ENCODE measurements at regions not wholly inside any gene's neighbourhood (a gene's known extent, or its start where the extent isn't known, plus 50 kb on each side); places are given as distances from the start of the nearest gene placed in this dataset.

DNA sequence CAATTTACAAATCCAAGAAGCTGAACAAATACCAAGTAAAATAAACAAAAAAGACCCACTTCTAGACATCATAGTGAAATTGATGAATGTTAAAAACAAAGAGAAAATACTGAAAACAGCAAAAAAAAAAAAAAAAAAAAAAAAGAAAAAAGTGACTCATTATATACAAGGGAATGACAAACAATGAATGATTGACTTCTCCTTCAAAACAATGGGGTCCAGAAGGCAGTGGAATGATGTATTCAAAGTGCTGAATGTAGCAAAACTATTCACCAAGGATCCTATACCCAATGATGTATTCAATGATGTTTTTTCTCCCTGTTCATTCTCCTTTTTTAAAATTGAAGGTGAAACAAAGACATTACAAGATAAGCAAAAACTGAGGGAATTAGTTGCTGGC is 650.0 kb downstream of the UTRN start:
- no peak overlapping the region for H3K27ac Mint-ChIP-seq (ENCODE audit: unreplicated experiment)
- intact Hi-C loops (cut with micrococcal nuclease; ENCODE audit: unreplicated experiment), result loop anchor here (10.0 kb wide), 1 partner anchor 280 kb away; no protein-coding TSS in a partner anchor
- no peak for DNase-seq
- TF ChIP-seq, protein P1, sequence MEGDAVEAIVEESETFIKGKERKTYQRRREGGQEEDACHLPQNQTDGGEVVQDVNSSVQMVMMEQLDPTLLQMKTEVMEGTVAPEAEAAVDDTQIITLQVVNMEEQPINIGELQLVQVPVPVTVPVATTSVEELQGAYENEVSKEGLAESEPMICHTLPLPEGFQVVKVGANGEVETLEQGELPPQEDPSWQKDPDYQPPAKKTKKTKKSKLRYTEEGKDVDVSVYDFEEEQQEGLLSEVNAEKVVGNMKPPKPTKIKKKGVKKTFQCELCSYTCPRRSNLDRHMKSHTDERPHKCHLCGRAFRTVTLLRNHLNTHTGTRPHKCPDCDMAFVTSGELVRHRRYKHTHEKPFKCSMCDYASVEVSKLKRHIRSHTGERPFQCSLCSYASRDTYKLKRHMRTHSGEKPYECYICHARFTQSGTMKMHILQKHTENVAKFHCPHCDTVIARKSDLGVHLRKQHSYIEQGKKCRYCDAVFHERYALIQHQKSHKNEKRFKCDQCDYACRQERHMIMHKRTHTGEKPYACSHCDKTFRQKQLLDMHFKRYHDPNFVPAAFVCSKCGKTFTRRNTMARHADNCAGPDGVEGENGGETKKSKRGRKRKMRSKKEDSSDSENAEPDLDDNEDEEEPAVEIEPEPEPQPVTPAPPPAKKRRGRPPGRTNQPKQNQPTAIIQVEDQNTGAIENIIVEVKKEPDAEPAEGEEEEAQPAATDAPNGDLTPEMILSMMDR (IDR thresholded peaks at IDR 0.05; ENCODE audit: unreplicated experiment), result no peak
- CTCF ChIA-PET, result interaction anchor here (0.6 kb wide), 1 partner anchor 63 kb away, joined by 4 read pairs; no protein-coding TSS in a partner anchor
- no TSS peak for BruUV-seq (replicated peaks)
- no peaks in the 10 kb centered on the region for H3K36me3 Mint-ChIP-seq (ENCODE audit: insufficient read depth, unreplicated experiment)
- no peaks in the 10 kb centered on the region for H3K4me1 Mint-ChIP-seq (ENCODE audit: low read depth, unreplicated experiment)
- H3K27me3 Mint-ChIP-seq (ENCODE audit: unreplicated experiment), result no peaks in the 10 kb centered on the region
- H3K9me3 Mint-ChIP-seq (ENCODE audit: low read depth, unreplicated experiment), result peaks cover 2% of the 10 kb centered on the region
- no peak overlapping the region for H3K4me3 Mint-ChIP-seq (ENCODE audit: low read depth, unreplicated experiment)

DNA sequence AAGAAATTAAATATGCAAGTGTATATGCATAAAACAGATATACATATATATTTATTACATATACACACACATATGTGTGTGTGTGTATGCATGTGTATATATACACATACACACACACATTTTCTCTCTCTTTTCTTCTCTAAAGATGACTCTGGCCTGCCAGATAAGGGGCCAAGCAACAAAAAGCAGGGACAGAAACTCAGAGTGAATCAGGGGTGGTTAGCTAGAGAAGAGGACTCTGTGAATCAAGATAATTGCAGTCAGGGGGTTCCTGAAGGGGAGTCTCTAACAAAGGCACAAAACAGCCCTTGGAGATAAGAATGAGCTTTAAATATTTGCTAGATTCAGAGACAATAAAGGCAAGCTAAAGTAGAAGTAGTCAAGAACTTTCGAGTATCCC is 650.5 kb downstream of the UTRN start:
- no peak for DNase-seq
- H3K9me3 Mint-ChIP-seq (ENCODE audit: low read depth, unreplicated experiment), result peaks cover 2% of the 10 kb centered on the region
- no peak overlapping the region for H3K27ac Mint-ChIP-seq (ENCODE audit: unreplicated experiment)
- CTCF ChIA-PET, result interaction anchor here (0.6 kb wide), 1 partner anchor 62 kb away, joined by 4 read pairs; no protein-coding TSS in a partner anchor
- H3K27me3 Mint-ChIP-seq (ENCODE audit: unreplicated experiment), result no peaks in the 10 kb centered on the region
- no TSS peak for BruUV-seq (replicated peaks)
- TF ChIP-seq, protein P1 (IDR thresholded peaks at IDR 0.05; ENCODE audit: unreplicated experiment), result no peak
- H3K4me1 Mint-ChIP-seq (ENCODE audit: low read depth, unreplicated experiment), result no peaks in the 10 kb centered on the region
- H3K36me3 Mint-ChIP-seq (ENCODE audit: insufficient read depth, unreplicated experiment), result no peaks in the 10 kb centered on the region
- H3K4me3 Mint-ChIP-seq (ENCODE audit: low read depth, unreplicated experiment), result no peak overlapping the region
- intact Hi-C loops (cut with micrococcal nuclease; ENCODE audit: unreplicated experiment), result loop anchor here (10.0 kb wide), 1 partner anchor 281 kb away; no protein-coding TSS in a partner anchor

DNA sequence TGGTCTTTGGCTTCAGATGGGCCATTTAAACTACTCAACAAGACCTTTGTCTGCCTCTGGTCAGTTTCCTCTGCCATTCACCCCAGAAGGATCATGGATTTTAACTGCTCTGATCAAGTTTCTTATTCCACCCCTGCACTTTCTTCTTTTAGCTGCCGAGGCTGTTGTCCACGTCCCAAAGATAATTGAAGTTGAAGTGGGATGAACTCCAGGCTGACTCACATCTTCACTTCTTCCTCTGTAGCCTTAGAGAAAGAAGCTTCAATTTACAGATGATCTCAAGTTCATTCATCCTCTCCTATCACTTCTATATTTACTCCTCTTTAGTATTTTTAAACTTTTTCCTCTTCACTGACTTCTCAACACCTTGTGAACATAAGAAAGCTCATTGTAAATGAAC is 651.6 kb downstream of the UTRN start:
- Mint-ChIP-seq H3K27ac (ENCODE audit: unreplicated experiment) (no peak overlapping the region), H3K4me1 (ENCODE audit: low read depth, unreplicated experiment) (no peaks in the 10 kb centered on the region), H3K4me3 (ENCODE audit: low read depth, unreplicated experiment) (no peak overlapping the region), H3K9me3 (ENCODE audit: low read depth, unreplicated experiment) (peaks cover 2% of the 10 kb centered on the region), H3K27me3 (ENCODE audit: unreplicated experiment) (no peaks in the 10 kb centered on the region), H3K36me3 (ENCODE audit: insufficient read depth, unreplicated experiment) (no peaks in the 10 kb centered on the region)
- intact Hi-C loops (cut with micrococcal nuclease; ENCODE audit: unreplicated experiment), result loop anchor here (10.0 kb wide), 1 partner anchor 282 kb away; no protein-coding TSS in a partner anchor
- CTCF ChIA-PET, result no interaction called here
- DNase-seq, result no peak
- no TSS peak for BruUV-seq (replicated peaks)
- TF ChIP-seq, protein P1 (IDR thresholded peaks at IDR 0.05; ENCODE audit: unreplicated experiment), result no peak

DNA sequence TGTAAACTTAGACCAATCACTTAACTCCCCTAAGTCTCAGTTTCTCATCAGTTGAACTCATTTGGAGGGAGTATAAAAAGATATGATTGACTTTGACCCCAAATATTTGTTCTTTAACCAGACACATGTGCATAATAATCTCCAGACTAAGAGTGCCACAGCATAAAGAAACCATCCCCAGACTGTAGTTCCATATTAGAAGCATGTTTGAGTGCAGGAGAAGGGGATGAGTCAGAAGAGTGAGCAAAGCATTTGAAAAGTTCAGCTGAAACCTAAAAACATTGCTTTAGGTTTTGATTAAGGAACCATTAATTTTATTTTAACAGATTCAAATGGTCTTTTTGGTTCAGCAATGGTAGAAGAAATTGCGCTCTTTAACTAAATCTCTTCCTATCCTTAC is 654.8 kb downstream of the UTRN start:
- no peaks in the 10 kb centered on the region for H3K4me1 Mint-ChIP-seq (ENCODE audit: low read depth, unreplicated experiment)
- H3K36me3 Mint-ChIP-seq (ENCODE audit: insufficient read depth, unreplicated experiment), result no peaks in the 10 kb centered on the region
- H3K9me3 Mint-ChIP-seq (ENCODE audit: low read depth, unreplicated experiment), result no peaks in the 10 kb centered on the region
- CTCF ChIA-PET, result no interaction called here
- H3K27ac Mint-ChIP-seq (ENCODE audit: unreplicated experiment), result no peak overlapping the region
- intact Hi-C loops (cut with micrococcal nuclease; ENCODE audit: unreplicated experiment), result loop anchor here (10.0 kb wide), 1 partner anchor 285 kb away; no protein-coding TSS in a partner anchor
- H3K27me3 Mint-ChIP-seq (ENCODE audit: unreplicated experiment), result no peaks in the 10 kb centered on the region
- no peak for DNase-seq
- TF ChIP-seq, protein P1 (IDR thresholded peaks at IDR 0.05; ENCODE audit: unreplicated experiment), result no peak
- no peak overlapping the region for H3K4me3 Mint-ChIP-seq (ENCODE audit: low read depth, unreplicated experiment)
- BruUV-seq (replicated peaks), result no TSS peak
